ENCODE measurements at regions not wholly inside any gene's neighbourhood (a gene's known extent, or its start where the extent isn't known, plus 50 kb on each side); places are given as distances from the start of the nearest gene placed in this dataset.
"Not testable (repeated sequence)": the region's sequence is repeated elsewhere in the genome, so short reads cannot be mapped to it uniquely, and the experiment has no call there.

- no peak for DNase-seq
These were observed 109.7 kb downstream of the CRLF2 start for GRCh38 chrX:1102786-1103185.

GRCh38 chrX:1102221-1102620 lies 110.2 kb downstream of the CRLF2 start:
- not testable (repeated sequence) for DNase-seq

GRCh38 chrX:1099146-1099770 lies 113.2 kb downstream of the CRLF2 start:
- DNase-seq, result no peak

- no peak for DNase-seq
These were observed 115.1 kb downstream of the CRLF2 start for GRCh38 chrX:1097328-1097727.

- no peak for DNase-seq
These were observed 117.7 kb downstream of the CRLF2 start for GRCh38 chrX:1094566-1095333.

- no peak for DNase-seq
These were observed 118.6 kb downstream of the CRLF2 start for GRCh38 chrX:1093586-1094421.

GRCh38 chrX:1093121-1093520 lies 119.3 kb downstream of the CRLF2 start:
- DNase-seq, result peak; percentile 33

- no peak for DNase-seq
These were observed 125.7 kb downstream of the CRLF2 start for GRCh38 chrX:1086444-1087409.

GRCh38 chrX:1085871-1086270 lies 126.6 kb downstream of the CRLF2 start:
- DNase-seq, result not testable (repeated sequence)

GRCh38 chrX:1084689-1085088 lies 127.8 kb downstream of the CRLF2 start:
- DNase-seq, result no peak

- DNase-seq, result no peak
These were observed 135.4 kb downstream of the CRLF2 start for GRCh38 chrX:1076871-1077651.

- no peak for DNase-seq
These were observed 136.7 kb downstream of the CRLF2 start for GRCh38 chrX:1075741-1076140.

- no peak for DNase-seq
These were observed 137.3 kb downstream of the CRLF2 start for GRCh38 chrX:1075156-1075555.

- no peak for DNase-seq
These were observed 137.7 kb downstream of the CRLF2 start for GRCh38 chrX:1074755-1075154.

- DNase-seq, result no peak
These were observed 138.3 kb downstream of the CRLF2 start for GRCh38 chrX:1074172-1074571.

- DNase-seq, result no peak
These were observed 139.6 kb downstream of the CRLF2 start for GRCh38 chrX:1072637-1073377.

- DNase-seq, result no peak
These were observed 141.1 kb downstream of the CRLF2 start for GRCh38 chrX:1071351-1071750.

GRCh38 chrX:1062351-1062750 lies 150.1 kb downstream of the CRLF2 start:
- DNase-seq, result no peak

GRCh38 chrX:1060562-1060960 lies 151.9 kb downstream of the CRLF2 start:
- no peak for DNase-seq

GRCh38 chrX:1059576-1060561 lies 152.6 kb downstream of the CRLF2 start:
- DNase-seq, result no peak

All from right hindlimb (tissue), 1 donor.